Activated CD4-positive, alpha-beta memory T cell treated with anti-CD3 and anti-CD28 coated beads, Interleukin-2, amount 10 ng/mL, durations not matched to agents 7 days and 5 days (primary cell): ENCODE measurements at regions not wholly inside any gene's neighbourhood (a gene's known extent, or its start where the extent isn't known, plus 50 kb on each side); places are given as distances from the start of the nearest gene placed in this dataset.

Source experiments
- CTCF ChIA-PET: fragments of 350-600 bp; sonication (Branson Sonifier 250); formaldehyde crosslinking; loops from one replicate; lab custom pipeline; 2021; ENCODE audit warnings: antibody characterized with exemption, inconsistent platforms; lab: Charles Lee
- POLR2A ChIA-PET: fragments of 350-600 bp; sonication (Branson Sonifier 250); formaldehyde crosslinking; loops from one replicate; lab custom pipeline; 2021; ENCODE audit warnings: antibody characterized with exemption; lab: Charles Lee
- DNase-seq: peaks from one replicate; pipeline ENCODE4 v3.0.0-alpha.2; 2020
- H3K27ac Mint-ChIP-seq: one replicate; pipeline ENCODE4 v1.8.0; 2021; ENCODE audit warnings: mild to moderate bottlenecking, mixed read lengths
- H3K27me3 Mint-ChIP-seq: one replicate; pipeline ENCODE4 v1.8.0; 2021; ENCODE audit warnings: mixed read lengths
- H3K36me3 Mint-ChIP-seq: one replicate; pipeline ENCODE4 v1.8.0; 2021; ENCODE audit warnings: low read depth, mixed read lengths
- H3K4me1 Mint-ChIP-seq: one replicate; pipeline ENCODE4 v1.8.0; 2021; ENCODE audit warnings: mixed read lengths
- H3K4me3 Mint-ChIP-seq: one replicate; pipeline ENCODE4 v1.8.0; 2021; ENCODE audit warnings: mild to moderate bottlenecking, mixed read lengths
- H3K9me3 Mint-ChIP-seq: one replicate; pipeline ENCODE4 v1.8.0; 2021; ENCODE audit warnings: mixed read lengths

DNA sequence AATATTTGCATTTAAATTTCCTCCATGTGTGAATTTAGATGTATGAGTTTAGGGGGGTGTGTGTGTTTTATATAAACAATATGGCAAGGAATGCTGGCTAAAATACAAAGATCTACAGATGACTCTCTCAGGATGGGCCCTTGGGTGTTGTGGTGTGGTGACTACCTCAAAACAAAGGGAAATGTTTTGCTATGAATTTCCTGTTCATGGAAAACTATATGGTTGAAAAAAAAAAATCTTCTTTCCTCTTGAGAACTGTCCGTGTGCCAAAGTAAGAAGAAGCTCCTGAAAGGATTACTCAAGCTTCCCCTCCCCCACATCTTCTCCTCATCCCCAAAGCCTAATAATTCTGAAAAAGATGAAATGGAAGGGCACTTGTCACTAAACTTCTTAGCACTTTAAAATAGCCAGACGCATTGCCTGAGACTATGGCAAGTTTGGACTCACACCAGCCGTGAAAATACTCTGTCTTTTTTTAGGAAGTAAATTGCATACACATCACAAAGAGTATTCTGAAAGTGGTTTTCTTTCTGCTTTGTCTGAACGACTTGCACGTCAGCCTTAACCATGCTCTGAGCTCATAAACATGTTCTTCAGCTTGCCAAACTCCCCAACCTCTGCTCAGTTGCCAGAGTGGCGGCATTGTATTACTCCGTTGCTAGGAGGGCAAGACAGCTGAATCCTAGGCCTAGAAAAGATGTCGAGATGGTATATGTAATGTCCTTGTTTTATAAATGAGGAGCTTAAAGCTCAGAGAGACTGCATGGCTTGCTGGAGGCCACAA, 250.4 kb upstream of the JADE1 start:
- Mint-ChIP-seq H3K27ac (no peak overlapping the region), H3K4me3 (no peak overlapping the region), H3K36me3 (no peaks in the 10 kb centered on the region), H3K4me1 (peaks cover 3% of the 10 kb centered on the region), H3K27me3 (no peaks in the 10 kb centered on the region), H3K9me3 (no peaks in the 10 kb centered on the region)
- POLR2A ChIA-PET, result no interaction called here
- DNase-seq, result no peak
- CTCF ChIA-PET, result interaction anchor here (0.7 to 0.8 kb wide), 2 partner anchors 15 to 16 kb away, joined by 3 to 4 read pairs; no protein-coding TSS in a partner anchor

DNA sequence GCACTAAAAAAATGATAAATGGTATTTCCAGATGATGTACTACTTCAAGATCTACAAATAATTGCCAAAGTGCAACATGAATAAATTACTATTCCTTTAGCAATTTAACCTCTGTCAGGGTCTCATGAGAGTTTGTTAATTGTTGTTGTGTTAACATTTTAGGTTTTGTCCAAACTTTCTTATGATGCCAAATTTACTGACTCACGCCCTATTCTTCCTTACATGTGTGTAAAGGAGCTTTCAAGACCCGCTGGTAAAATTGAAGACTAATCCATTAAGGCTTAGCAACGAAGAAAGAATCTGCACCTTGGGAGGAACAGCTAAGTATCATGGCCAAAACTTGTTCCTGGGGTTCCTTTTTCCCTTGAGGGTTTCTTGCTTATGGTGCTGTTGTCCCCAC, 252.7 kb upstream of the JADE1 start:
- H3K27ac Mint-ChIP-seq, result no peak overlapping the region
- no peaks in the 10 kb centered on the region for H3K9me3 Mint-ChIP-seq
- peaks cover 16% of the 10 kb centered on the region for H3K4me1 Mint-ChIP-seq
- H3K4me3 Mint-ChIP-seq, result no peak overlapping the region
- CTCF ChIA-PET, result no interaction called here
- POLR2A ChIA-PET, result no interaction called here
- DNase-seq, result no peak
- peaks cover 4% of the 10 kb centered on the region for H3K36me3 Mint-ChIP-seq
- H3K27me3 Mint-ChIP-seq, result peaks cover 6% of the 10 kb centered on the region

DNA sequence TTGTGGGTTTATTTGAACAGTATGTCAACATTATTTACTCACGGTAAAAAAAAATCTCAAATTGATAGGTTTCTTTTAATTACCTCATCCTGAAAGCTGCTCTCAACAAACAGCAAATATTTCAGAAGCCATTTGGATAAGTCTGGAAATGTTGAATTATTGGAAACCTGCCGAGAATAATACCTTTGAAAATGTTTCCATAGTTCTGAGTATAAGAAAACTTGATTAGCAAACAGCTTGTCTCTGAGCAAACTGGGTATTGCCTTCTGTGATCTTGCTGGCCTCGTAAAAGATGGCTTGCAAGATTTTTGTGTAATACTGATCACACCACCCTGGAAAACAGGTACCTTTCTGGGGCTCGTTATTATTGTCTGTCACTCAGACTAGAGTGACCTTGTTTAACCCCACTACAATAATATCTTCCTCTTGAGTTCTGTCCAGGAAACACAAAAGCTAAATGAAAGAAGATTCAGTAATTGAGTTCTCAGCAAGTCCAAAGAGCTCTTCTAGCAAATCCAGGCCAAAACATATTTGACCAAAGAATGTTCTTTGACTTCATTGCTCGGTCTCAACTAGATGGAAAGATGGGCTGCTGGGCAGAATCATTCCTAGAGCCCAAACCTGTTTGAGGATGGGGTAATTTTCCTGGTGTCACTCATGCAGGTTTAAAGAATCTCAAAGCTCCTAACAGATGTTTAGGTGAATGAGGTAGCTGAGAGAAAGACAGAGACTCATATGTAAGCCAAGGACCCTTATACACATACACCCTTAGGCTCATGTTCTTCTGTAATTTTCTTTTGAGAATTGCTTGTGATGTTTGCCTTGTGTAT, 255.6 kb upstream of the JADE1 start:
- Mint-ChIP-seq H3K27ac (no peak overlapping the region), H3K4me1 (peaks cover 14% of the 10 kb centered on the region), H3K4me3 (peak overlapping the region; percentile 86), H3K9me3 (no peaks in the 10 kb centered on the region), H3K27me3 (peaks cover 10% of the 10 kb centered on the region), H3K36me3 (peaks cover 4% of the 10 kb centered on the region)
- DNase-seq, result no peak
- CTCF ChIA-PET, result interaction anchor here (1.0 to 1.9 kb wide), 3 partner anchors 21 to 100 kb away, joined by 4 to 8 read pairs (median 7); no protein-coding TSS in a partner anchor
- POLR2A ChIA-PET, result interaction anchor here (0.9 to 2.0 kb wide), 2 partner anchors 258 to 673 kb away, joined by 3 to 6 read pairs; no protein-coding TSS in a partner anchor

DNA sequence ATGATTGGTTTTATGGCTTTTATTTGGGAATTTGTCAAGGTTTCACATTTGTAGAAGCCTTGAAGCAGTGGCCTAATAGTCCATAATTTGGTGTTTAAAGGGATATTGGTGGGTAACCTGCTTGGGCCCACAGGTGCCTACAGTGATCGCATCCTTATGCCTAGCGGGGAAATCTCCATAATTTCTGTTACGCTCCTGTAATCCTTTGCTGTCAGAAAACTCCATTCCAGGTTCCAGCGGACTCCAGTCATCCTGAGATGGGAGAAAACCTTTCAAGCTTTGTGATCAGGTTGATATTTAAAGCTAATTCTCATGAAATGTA, 257.0 kb upstream of the JADE1 start:
- ChIA-PET CTCF (interaction anchor here (0.7 to 1.9 kb wide), 4 partner anchors 11 to 359 kb away, joined by 3 to 8 read pairs (median 6); no protein-coding TSS in a partner anchor), POLR2A (interaction anchor here (0.9 to 2.0 kb wide), 2 partner anchors 260 to 541 kb away, joined by 3 to 6 read pairs; partner anchors contain the start of gene SCLT1)
- Mint-ChIP-seq H3K4me3 (no peak overlapping the region), H3K36me3 (peaks cover 4% of the 10 kb centered on the region), H3K4me1 (peaks cover 14% of the 10 kb centered on the region), H3K9me3 (no peaks in the 10 kb centered on the region), H3K27ac (no peak overlapping the region), H3K27me3 (peaks cover 11% of the 10 kb centered on the region)
- DNase-seq, result no peak

DNA sequence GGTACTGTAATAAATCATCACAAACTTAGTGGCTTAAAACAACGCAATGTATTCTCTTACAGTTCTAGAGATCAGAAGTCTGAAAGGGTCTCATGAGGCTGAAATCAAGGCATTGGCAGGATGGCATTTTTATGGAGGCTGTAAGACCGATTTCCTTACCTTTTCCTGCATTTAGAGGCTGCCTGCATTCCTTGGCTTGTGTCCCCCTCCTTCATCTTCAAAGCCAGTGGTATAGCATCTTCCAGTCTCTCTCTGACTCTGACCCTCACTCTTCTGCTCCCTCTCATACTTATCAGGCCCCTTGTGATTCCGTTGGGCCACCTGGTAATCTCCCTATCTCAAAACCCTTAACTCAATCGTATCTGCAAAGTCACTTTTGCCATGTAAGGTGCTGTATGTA, 258.2 kb upstream of the JADE1 start:
- POLR2A ChIA-PET, result no interaction called here
- Mint-ChIP-seq H3K4me3 (no peak overlapping the region), H3K9me3 (no peaks in the 10 kb centered on the region), H3K4me1 (peaks cover 14% of the 10 kb centered on the region), H3K27ac (no peak overlapping the region), H3K27me3 (peaks cover 15% of the 10 kb centered on the region), H3K36me3 (peaks cover 4% of the 10 kb centered on the region)
- DNase-seq, result no peak
- CTCF ChIA-PET, result no interaction called here

DNA sequence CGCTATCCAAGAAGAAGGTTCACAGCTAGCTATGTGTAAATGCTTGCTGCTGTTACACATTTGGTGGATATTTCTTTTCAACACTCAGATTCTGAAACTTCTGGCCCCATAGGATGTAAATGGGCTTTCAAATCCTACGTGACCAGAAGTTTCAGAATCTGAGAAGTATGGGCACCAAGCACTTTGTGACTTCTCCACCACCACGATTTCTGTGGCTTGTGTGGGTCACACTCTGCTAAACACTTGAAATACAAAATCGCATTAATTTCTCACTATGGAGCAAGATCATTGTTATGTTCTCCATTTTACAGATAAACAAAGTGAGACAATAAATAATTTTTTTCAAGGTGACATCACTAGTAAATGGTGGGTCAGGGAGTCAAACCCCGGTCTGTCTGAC, 259.4 kb upstream of the JADE1 start:
- CTCF ChIA-PET, result no interaction called here

DNA sequence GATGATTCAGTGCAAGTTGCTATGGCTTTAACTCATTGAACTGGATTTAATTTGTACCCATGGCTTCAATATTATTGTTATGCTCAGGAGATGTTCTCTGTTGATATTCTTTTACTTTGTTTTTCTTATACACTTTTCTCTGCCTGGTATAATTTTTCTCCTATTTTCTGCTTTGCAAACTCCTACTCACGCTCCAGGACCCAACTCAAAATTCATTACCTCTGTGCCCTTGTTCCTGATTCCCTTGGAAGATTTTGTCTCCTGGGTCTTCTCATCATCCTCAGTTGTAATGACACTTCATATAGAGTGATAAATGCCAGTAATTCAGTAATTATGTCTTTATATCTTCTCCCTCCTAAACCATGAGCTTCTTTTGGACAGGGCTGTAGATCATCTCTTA, 259.9 kb upstream of the JADE1 start:
- Mint-ChIP-seq H3K36me3 (peaks cover 4% of the 10 kb centered on the region), H3K4me3 (no peak overlapping the region), H3K27me3 (peaks cover 15% of the 10 kb centered on the region), H3K9me3 (no peaks in the 10 kb centered on the region), H3K4me1 (peaks cover 14% of the 10 kb centered on the region), H3K27ac (no peak overlapping the region)
- ChIA-PET CTCF (no interaction called here), POLR2A (no interaction called here)
- no peak for DNase-seq

More for the DNA sequence above, 259.4 kb upstream of the JADE1 start:
- POLR2A ChIA-PET, result no interaction called here
- H3K36me3 Mint-ChIP-seq, result peaks cover 4% of the 10 kb centered on the region
- no peaks in the 10 kb centered on the region for H3K9me3 Mint-ChIP-seq
- H3K27me3 Mint-ChIP-seq, result peaks cover 15% of the 10 kb centered on the region
- H3K4me3 Mint-ChIP-seq, result no peak overlapping the region
- peaks cover 14% of the 10 kb centered on the region for H3K4me1 Mint-ChIP-seq
- no peak for DNase-seq
- no peak overlapping the region for H3K27ac Mint-ChIP-seq

DNA sequence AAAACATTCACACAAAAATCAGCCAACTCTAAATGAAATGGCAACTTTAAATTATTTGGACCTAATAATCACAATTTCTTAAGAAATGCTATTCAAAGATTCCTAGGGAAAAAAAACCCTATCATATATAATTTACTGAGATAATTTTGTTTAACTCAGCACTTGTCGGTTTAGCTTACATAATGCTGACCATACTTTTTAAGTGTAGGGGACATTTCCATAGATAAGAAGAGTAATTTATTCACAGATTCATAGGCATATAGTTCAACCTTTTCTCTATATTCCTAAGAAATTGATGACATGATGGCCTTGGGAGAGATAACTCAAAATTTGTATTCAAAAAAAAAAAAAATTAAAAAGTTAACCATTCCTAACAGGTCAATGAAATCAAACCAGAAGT, 260.8 kb upstream of the PGRMC2 start:
- CTCF ChIA-PET, result no interaction called here
- peaks cover 15% of the 10 kb centered on the region for H3K27me3 Mint-ChIP-seq
- H3K27ac Mint-ChIP-seq, result no peak overlapping the region
- no peak overlapping the region for H3K4me3 Mint-ChIP-seq
- H3K36me3 Mint-ChIP-seq, result peaks cover 4% of the 10 kb centered on the region
- peaks cover 8% of the 10 kb centered on the region for H3K4me1 Mint-ChIP-seq
- H3K9me3 Mint-ChIP-seq, result no peaks in the 10 kb centered on the region
- DNase-seq, result no peak
- POLR2A ChIA-PET, result no interaction called here

DNA sequence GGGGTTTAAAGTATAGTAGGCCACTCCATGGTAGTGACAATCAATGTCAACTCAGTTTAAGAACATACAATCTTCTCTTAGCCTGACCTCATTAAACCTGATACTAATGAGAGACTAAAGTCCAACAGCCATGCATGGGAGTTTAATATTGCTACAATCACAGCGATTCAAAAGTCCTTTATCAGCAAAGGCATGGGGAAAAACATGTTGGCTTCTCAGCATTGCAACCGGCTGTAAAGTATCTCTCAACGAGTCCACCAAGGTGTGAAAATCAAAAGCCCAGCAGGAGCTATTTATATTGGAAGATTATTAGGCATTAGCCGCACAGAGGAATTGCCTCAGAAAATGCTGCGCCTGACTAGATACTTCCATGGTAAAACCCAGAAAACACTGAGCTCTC, 256.7 kb upstream of the PGRMC2 start:
- H3K9me3 Mint-ChIP-seq, result no peaks in the 10 kb centered on the region
- H3K27me3 Mint-ChIP-seq, result peaks cover 5% of the 10 kb centered on the region
- H3K36me3 Mint-ChIP-seq, result no peaks in the 10 kb centered on the region
- no peaks in the 10 kb centered on the region for H3K4me1 Mint-ChIP-seq
- no peak overlapping the region for H3K27ac Mint-ChIP-seq
- ChIA-PET CTCF (no interaction called here), POLR2A (no interaction called here)
- DNase-seq, result no peak
- H3K4me3 Mint-ChIP-seq, result no peak overlapping the region

DNA sequence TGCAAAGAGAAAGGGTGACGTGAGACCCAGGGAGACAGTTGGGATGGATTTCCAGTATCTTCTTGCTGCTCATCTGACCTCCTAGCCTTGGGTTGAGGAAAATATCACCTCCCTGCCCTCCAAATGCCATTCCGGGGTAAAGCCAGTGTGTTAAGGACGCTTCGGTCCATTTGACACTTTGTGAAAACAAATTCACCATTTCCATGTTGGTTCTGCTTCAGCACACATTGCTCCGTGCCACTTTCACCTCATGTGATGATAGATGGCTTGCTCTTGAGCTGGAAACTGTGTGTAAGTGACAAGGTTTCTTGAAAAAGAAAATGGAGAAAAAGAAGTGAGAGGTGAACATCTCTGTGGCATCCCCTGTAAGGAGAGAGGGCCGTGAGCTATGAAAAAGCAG, 256.1 kb upstream of the PGRMC2 start:
- H3K27ac Mint-ChIP-seq, result no peak overlapping the region
- no peak overlapping the region for H3K4me3 Mint-ChIP-seq
- H3K4me1 Mint-ChIP-seq, result no peaks in the 10 kb centered on the region
- ChIA-PET CTCF (no interaction called here), POLR2A (no interaction called here)
- H3K36me3 Mint-ChIP-seq, result no peaks in the 10 kb centered on the region
- H3K9me3 Mint-ChIP-seq, result no peaks in the 10 kb centered on the region
- no peak for DNase-seq
- H3K27me3 Mint-ChIP-seq, result peaks cover 5% of the 10 kb centered on the region

DNA sequence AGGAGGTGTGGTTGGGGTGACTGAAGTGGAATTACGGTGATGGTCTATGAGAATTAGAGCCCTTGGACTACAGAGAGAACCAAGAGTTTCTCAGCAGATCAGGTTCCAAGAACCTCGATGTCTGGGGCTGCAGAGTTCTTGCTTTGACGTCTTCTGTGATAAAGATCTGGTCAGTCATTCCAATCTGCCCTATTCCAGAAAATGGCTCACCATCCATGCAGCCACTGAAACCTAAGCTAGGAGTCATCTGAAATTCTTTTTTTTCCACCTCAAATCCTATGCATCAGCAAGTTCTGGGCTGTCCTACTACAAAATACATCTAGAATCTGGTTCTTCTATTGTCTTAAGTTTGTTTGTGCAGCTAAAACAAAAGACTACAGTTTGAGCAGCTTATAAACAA, 254.4 kb upstream of the PGRMC2 start:
- CTCF ChIA-PET, result interaction anchor here (1.2 kb wide), 1 partner anchor 10 kb away, joined by 3 read pairs; no protein-coding TSS in a partner anchor
- Mint-ChIP-seq H3K4me1 (no peaks in the 10 kb centered on the region), H3K27ac (no peak overlapping the region), H3K9me3 (no peaks in the 10 kb centered on the region), H3K27me3 (no peaks in the 10 kb centered on the region), H3K36me3 (no peaks in the 10 kb centered on the region), H3K4me3 (no peak overlapping the region)
- POLR2A ChIA-PET, result no interaction called here
- no peak for DNase-seq

DNA sequence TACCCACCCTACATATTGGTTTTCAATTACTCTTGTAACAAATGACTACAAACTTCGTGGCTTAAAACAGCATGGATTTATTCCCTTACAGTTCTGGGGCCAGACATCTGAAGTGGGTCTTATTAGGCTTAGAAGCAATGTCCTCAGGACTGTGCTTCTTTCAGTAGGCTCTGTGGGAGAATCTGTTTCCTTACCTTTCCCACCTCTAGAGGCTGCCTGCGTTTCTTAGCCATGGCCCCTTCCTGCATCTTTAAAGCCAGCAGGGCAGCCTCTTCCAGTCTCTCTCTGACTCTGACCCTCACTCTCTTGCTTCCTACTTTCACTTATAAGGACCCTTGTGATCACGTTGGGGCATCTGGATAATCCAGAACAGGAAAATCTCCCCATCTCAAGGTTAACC, 252.5 kb upstream of the PGRMC2 start:
- Mint-ChIP-seq H3K4me3 (no peak overlapping the region), H3K9me3 (no peaks in the 10 kb centered on the region), H3K36me3 (no peaks in the 10 kb centered on the region), H3K27me3 (no peaks in the 10 kb centered on the region), H3K4me1 (no peaks in the 10 kb centered on the region), H3K27ac (no peak overlapping the region)
- ChIA-PET CTCF (no interaction called here), POLR2A (no interaction called here)
- no peak for DNase-seq

DNA sequence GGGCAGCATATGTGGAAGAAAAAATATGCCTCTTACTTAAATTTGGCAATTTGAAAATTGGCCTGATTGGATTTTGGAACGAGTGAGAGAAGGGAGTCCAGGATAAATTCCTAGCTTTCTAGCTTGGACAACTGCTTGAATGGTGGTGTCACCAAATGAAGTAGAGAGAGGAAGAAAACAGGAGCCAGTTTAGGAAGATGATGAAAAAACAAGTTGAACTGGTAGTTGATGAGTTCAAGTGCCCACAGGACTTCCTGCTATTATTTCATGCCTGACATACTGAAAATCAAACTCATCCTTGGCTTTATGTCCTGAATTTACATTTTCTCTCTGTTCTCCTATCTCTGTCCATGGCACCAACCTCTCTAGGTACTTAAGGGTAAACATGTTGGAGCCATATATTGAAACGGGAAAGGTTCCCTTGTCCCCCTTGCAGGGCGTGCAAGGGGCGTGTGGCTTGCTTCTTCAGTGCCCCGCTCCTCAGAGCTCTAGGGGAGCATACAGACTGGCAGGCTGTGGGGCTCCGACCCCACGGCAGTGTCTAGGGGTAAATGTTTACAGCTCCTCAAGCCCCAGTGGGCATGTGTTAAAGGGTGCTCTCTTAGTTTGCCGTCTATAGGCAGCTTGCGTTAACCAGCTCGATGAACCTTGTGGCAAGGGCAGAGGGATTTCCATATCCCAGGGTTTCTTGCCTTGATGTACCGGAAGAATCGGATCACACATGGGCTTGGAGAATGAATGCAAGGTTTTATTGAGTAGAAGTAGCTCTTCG, 250.7 kb upstream of the PGRMC2 start:
- POLR2A ChIA-PET, result no interaction called here
- no peak overlapping the region for H3K27ac Mint-ChIP-seq
- no peaks in the 10 kb centered on the region for H3K36me3 Mint-ChIP-seq
- H3K4me3 Mint-ChIP-seq, result no peak overlapping the region
- CTCF ChIA-PET, result no interaction called here
- H3K27me3 Mint-ChIP-seq, result peaks cover 3% of the 10 kb centered on the region
- H3K4me1 Mint-ChIP-seq, result no peaks in the 10 kb centered on the region
- H3K9me3 Mint-ChIP-seq, result no peaks in the 10 kb centered on the region
- no peak for DNase-seq
